MM.1S (cell line): ENCODE measurements at regions not wholly inside any gene's neighbourhood (a gene's known extent, or its start where the extent isn't known, plus 50 kb on each side); places are given as distances from the start of the nearest gene placed in this dataset.

Source experiments
- EZH2 ChIP-seq: fragments of 300-600 bp; sonication (generic); optimal IDR thresholded peaks from 2 replicates; pipeline ENCODE3; 2017; ENCODE audit warnings: low read depth, mild to moderate bottlenecking, antibody characterized with exemption, low read length, mixed read lengths
- TF ChIP-seq, protein P1 (sequence below): fragments of 300-600 bp; sonication (generic); IDR thresholded peaks from 2 replicates; pipeline ENCODE4 v1.5.1; 2016; ENCODE audit warnings: antibody characterized with exemption, low read length, mixed read lengths

DNA sequence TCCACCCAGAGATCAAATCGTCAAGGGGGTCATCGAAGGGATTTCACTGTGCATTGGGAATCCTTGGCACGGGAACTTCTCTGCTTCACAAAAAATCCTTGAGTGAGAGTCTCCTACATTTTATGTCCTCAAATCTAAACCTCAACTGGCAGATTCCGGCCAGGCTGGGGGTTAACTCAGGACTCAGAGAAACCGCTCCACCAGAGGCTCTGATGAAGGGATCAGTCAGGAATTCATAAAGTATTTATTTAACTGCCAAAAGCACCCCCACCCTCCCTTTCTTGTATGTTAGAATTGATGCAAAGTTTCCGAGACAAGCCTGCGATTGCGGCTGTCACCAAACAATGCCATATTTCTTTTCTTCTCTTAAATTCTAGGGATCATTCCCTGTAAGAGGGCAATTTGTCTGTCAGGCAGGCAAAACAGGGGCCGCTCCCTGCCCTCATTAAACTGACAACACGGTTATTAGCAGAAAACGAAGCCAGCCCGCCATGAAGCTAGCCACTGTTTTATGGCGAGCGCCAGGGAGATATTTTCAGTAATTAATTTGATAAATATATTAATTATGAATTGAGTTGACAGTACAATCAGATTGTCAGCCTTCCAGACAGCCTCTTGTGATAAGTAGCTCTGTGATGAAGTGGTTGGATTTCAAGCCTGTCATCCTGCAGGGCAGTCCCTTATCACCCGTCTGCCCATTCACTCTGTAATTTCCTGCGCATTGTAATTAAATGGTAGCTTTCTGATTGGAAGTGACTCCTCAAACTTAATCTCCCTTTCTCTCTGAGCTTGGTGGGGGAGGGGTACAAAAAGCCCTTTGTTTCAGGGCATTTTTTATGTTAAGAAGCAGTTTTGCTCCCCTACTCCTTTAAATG is 153.0 kb upstream of the GPR26 start:
- TF ChIP-seq, protein P1, sequence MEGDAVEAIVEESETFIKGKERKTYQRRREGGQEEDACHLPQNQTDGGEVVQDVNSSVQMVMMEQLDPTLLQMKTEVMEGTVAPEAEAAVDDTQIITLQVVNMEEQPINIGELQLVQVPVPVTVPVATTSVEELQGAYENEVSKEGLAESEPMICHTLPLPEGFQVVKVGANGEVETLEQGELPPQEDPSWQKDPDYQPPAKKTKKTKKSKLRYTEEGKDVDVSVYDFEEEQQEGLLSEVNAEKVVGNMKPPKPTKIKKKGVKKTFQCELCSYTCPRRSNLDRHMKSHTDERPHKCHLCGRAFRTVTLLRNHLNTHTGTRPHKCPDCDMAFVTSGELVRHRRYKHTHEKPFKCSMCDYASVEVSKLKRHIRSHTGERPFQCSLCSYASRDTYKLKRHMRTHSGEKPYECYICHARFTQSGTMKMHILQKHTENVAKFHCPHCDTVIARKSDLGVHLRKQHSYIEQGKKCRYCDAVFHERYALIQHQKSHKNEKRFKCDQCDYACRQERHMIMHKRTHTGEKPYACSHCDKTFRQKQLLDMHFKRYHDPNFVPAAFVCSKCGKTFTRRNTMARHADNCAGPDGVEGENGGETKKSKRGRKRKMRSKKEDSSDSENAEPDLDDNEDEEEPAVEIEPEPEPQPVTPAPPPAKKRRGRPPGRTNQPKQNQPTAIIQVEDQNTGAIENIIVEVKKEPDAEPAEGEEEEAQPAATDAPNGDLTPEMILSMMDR, result no peak
- no peak for TF ChIP-seq EZH2
